ENCODE measurements at regions not wholly inside any gene's neighbourhood (a gene's known extent, or its start where the extent isn't known, plus 50 kb on each side); places are given as distances from the start of the nearest gene placed in this dataset.

- peak in 27 of 35 experiments; percentile 5 to 77 (median 25) for DNase-seq
- peaks cover 17% of the 10 kb centered on the region for H3K36me3 Mint-ChIP-seq
- Histone ChIP-seq H3K4me1 (ENCODE audit: control insufficient read depth in 1 of 2, extremely low read depth in 1 of 2, insufficient read depth in 2 of 2, low read length in 2 of 2) (peaks cover 45 to 73% of the 10 kb centered on the region in 2 experiments), H3K4me3 (ENCODE audit: control insufficient read depth in 1 of 2, extremely low read depth in 1 of 2, low read length in 1 of 2) (peak overlapping the region in 1 of 2 donors; percentile 16), H3K9me3 (no peaks in the 10 kb centered on the region), H3K36me3 (ENCODE audit: control insufficient read depth in 2 of 2, extremely low read depth in 1 of 2, insufficient read depth in 1 of 2, low read length in 1 of 2) (peaks cover 0 to 3% of the 10 kb centered on the region in 2 donors), H3K27ac (ENCODE audit: low read length) (peak overlapping the region; percentile 78), H3K27me3 (replicated peaks in 1 of 2; ENCODE audit: control insufficient read depth in 2 of 2, extremely low read depth in 1 of 2, insufficient read depth in 2 of 2, low read length in 1 of 2) (no peaks in the 10 kb centered on the region)
- peak overlapping the region; percentile 98 to 99 for H3K27ac Mint-ChIP-seq
- ChIA-PET CTCF (interaction anchor here in 1 of 2 donors (0.9 to 1.2 kb wide), 2 partner anchors 36 to 188 kb away, joined by 3 to 5 read pairs; partner anchors contain the start of gene NEMF), POLR2A (interaction anchor here in 1 of 2 donors (0.6 kb wide), 1 partner anchor 81 kb away, joined by 4 read pairs; no protein-coding TSS in a partner anchor)
- peak; percentile 74 to 82 (median 80) for ATAC-seq (replicated peaks in 1 of 4)
- H3K4me1 Mint-ChIP-seq = peaks cover 55 to 73% (median 68%) of the 10 kb centered on the region in 3 donors
- WGBS (ENCODE audit: insufficient coverage) = 0% methylated on average over 1 of the region's 4 CpGs
- no peaks in the 10 kb centered on the region for H3K27me3 Mint-ChIP-seq
- peak overlapping the region; percentile 64 to 71 (median 69) for H3K4me3 Mint-ChIP-seq
- no peaks in the 10 kb centered on the region for H3K9me3 Mint-ChIP-seq
These were observed 76.0 kb downstream of the VCPKMT start for GRCh38 chr14:50040401-50040775.

GRCh38 chr14:50040895-50041465, 75.4 kb downstream of the VCPKMT start:
- DNase-seq = no peak
- no peaks in the 10 kb centered on the region for H3K27me3 Mint-ChIP-seq
- ATAC-seq (replicated peaks in 1 of 4) = no peak
- peaks cover 0 to 3% of the 10 kb centered on the region in 2 donors for H3K36me3 ChIP-seq (ENCODE audit: control insufficient read depth in 2 of 2, extremely low read depth in 1 of 2, insufficient read depth in 1 of 2, low read length in 1 of 2)
- H3K4me1 Mint-ChIP-seq = peaks cover 61 to 79% (median 74%) of the 10 kb centered on the region in 3 donors
- H3K4me3 Mint-ChIP-seq = peak overlapping the region; percentile 64 to 71 (median 69)
- H3K27ac ChIP-seq (ENCODE audit: low read length) = peak overlapping the region; percentile 78
- H3K4me3 ChIP-seq (ENCODE audit: control insufficient read depth in 1 of 2, extremely low read depth in 1 of 2, low read length in 1 of 2) = no peak overlapping the region
- peaks cover 50 to 79% of the 10 kb centered on the region in 2 experiments for H3K4me1 ChIP-seq (ENCODE audit: control insufficient read depth in 1 of 2, extremely low read depth in 1 of 2, insufficient read depth in 2 of 2, low read length in 2 of 2)
- no peaks in the 10 kb centered on the region for H3K27me3 ChIP-seq (replicated peaks in 1 of 2; ENCODE audit: control insufficient read depth in 2 of 2, extremely low read depth in 1 of 2, insufficient read depth in 2 of 2, low read length in 1 of 2)
- peaks cover 22% of the 10 kb centered on the region for H3K36me3 Mint-ChIP-seq
- H3K9me3 Mint-ChIP-seq = no peaks in the 10 kb centered on the region
- CTCF ChIA-PET = interaction anchor here (0.5 to 1.2 kb wide), 3 partner anchors 14 to 189 kb away, joined by 3 to 5 read pairs (median 3); partner anchors contain the start of gene NEMF (in 1 of the 2)
- peak overlapping the region; percentile 98 to 99 for H3K27ac Mint-ChIP-seq
- WGBS (ENCODE audit: insufficient coverage) = 77% methylated on average over 3 of the region's 7 CpGs
- POLR2A ChIA-PET = interaction anchor here in 1 of 2 donors (0.6 kb wide), 1 partner anchor 81 kb away, joined by 4 read pairs; no protein-coding TSS in a partner anchor
- H3K9me3 ChIP-seq = no peaks in the 10 kb centered on the region

- DNase-seq = no peak
- CTCF ChIA-PET = no interaction called here
- WGBS (ENCODE audit: insufficient coverage) = no CpG with 5 or more reads among the region's 3 CpGs
- Histone ChIP-seq H3K9me3 (no peaks in the 10 kb centered on the region), H3K36me3 (ENCODE audit: control insufficient read depth in 2 of 2, extremely low read depth in 1 of 2, insufficient read depth in 1 of 2, low read length in 1 of 2) (peaks cover 0 to 3% of the 10 kb centered on the region in 2 donors), H3K4me1 (ENCODE audit: control insufficient read depth in 1 of 2, extremely low read depth in 1 of 2, insufficient read depth in 2 of 2, low read length in 2 of 2) (peaks cover 53 to 89% of the 10 kb centered on the region in 2 experiments), H3K27ac (ENCODE audit: low read length) (no peak overlapping the region), H3K27me3 (replicated peaks in 1 of 2; ENCODE audit: control insufficient read depth in 2 of 2, extremely low read depth in 1 of 2, insufficient read depth in 2 of 2, low read length in 1 of 2) (no peaks in the 10 kb centered on the region), H3K4me3 (ENCODE audit: control insufficient read depth in 1 of 2, extremely low read depth in 1 of 2, low read length in 1 of 2) (no peak overlapping the region)
- peaks cover 23% of the 10 kb centered on the region for H3K36me3 Mint-ChIP-seq
- POLR2A ChIA-PET = no interaction called here
- H3K4me1 Mint-ChIP-seq = peaks cover 71 to 87% (median 81%) of the 10 kb centered on the region in 3 donors
- H3K27ac Mint-ChIP-seq = peak overlapping the region; percentile 65 to 72
- no peak for ATAC-seq (replicated peaks in 1 of 4)
- H3K9me3 Mint-ChIP-seq = no peaks in the 10 kb centered on the region
- no peaks in the 10 kb centered on the region for H3K27me3 Mint-ChIP-seq
- peak overlapping the region in 1 of 3 donors; percentile 15 for H3K4me3 Mint-ChIP-seq
These were observed 74.4 kb downstream of the VCPKMT start for GRCh38 chr14:50041980-50042379.

- Histone ChIP-seq H3K4me1 (ENCODE audit: control insufficient read depth in 1 of 2, extremely low read depth in 1 of 2, insufficient read depth in 2 of 2, low read length in 2 of 2) (peaks cover 53 to 82% of the 10 kb centered on the region in 2 experiments), H3K27me3 (replicated peaks in 1 of 2; ENCODE audit: control insufficient read depth in 2 of 2, extremely low read depth in 1 of 2, insufficient read depth in 2 of 2, low read length in 1 of 2) (no peaks in the 10 kb centered on the region), H3K36me3 (ENCODE audit: control insufficient read depth in 2 of 2, extremely low read depth in 1 of 2, insufficient read depth in 1 of 2, low read length in 1 of 2) (no peaks in the 10 kb centered on the region), H3K27ac (ENCODE audit: low read length) (peak overlapping the region; percentile 87), H3K9me3 (no peaks in the 10 kb centered on the region), H3K4me3 (ENCODE audit: control insufficient read depth in 1 of 2, extremely low read depth in 1 of 2, low read length in 1 of 2) (peak overlapping the region in 1 of 2 donors; percentile 25)
- ChIA-PET POLR2A (interaction anchor here in 1 of 2 donors (0.9 kb wide), 2 partner anchors 18 to 72 kb away, joined by 3 to 4 read pairs; partner anchors contain the start of gene VCPKMT), CTCF (interaction anchor here (0.6 to 1.7 kb wide), 3 partner anchors 18 to 408 kb away, joined by 3 to 8 read pairs (median 6); no protein-coding TSS in a partner anchor)
- Mint-ChIP-seq H3K4me3 (peak overlapping the region in 2 of 3 donors; percentile 42 to 69), H3K9me3 (no peaks in the 10 kb centered on the region), H3K27ac (peak overlapping the region; percentile 90 to 98), H3K4me1 (peaks cover 72 to 83% (median 72%) of the 10 kb centered on the region in 3 donors), H3K27me3 (no peaks in the 10 kb centered on the region), H3K36me3 (peaks cover 22% of the 10 kb centered on the region)
- DNase-seq = peak in 4 of 35 experiments; percentile 16 to 56 (median 18)
- peak; percentile 25 to 70 (median 35) for ATAC-seq (replicated peaks in 1 of 4)
- WGBS (ENCODE audit: insufficient coverage) = no CpG with 5 or more reads among the region's 4 CpGs
These were observed 72.2 kb downstream of the VCPKMT start for GRCh38 chr14:50044042-50044651.

GRCh38 chr14:50045039-50045711, 71.2 kb downstream of the VCPKMT start:
- Mint-ChIP-seq H3K36me3 (peaks cover 29% of the 10 kb centered on the region), H3K27ac (peak overlapping the region; percentile 90 to 96), H3K4me3 (peak overlapping the region; percentile 13 to 69 (median 37)), H3K4me1 (peaks cover 62 to 78% (median 73%) of the 10 kb centered on the region in 3 donors), H3K27me3 (no peaks in the 10 kb centered on the region), H3K9me3 (no peaks in the 10 kb centered on the region)
- ChIA-PET POLR2A (interaction anchor here in 1 of 2 donors (0.6 to 0.9 kb wide), 5 partner anchors 17 to 301 kb away, joined by 3 to 8 read pairs (median 3); partner anchors contain the start of gene VCPKMT), CTCF (interaction anchor here (0.6 to 1.7 kb wide), 5 partner anchors 17 to 183 kb away, joined by 3 to 8 read pairs (median 3); no protein-coding TSS in a partner anchor)
- Histone ChIP-seq H3K27ac (ENCODE audit: low read length) (peak overlapping the region; percentile 87), H3K9me3 (no peaks in the 10 kb centered on the region), H3K36me3 (ENCODE audit: control insufficient read depth in 2 of 2, extremely low read depth in 1 of 2, insufficient read depth in 1 of 2, low read length in 1 of 2) (no peaks in the 10 kb centered on the region), H3K27me3 (replicated peaks in 1 of 2; ENCODE audit: control insufficient read depth in 2 of 2, extremely low read depth in 1 of 2, insufficient read depth in 2 of 2, low read length in 1 of 2) (no peaks in the 10 kb centered on the region), H3K4me3 (ENCODE audit: control insufficient read depth in 1 of 2, extremely low read depth in 1 of 2, low read length in 1 of 2) (no peak overlapping the region), H3K4me1 (ENCODE audit: control insufficient read depth in 1 of 2, extremely low read depth in 1 of 2, insufficient read depth in 2 of 2, low read length in 2 of 2) (peaks cover 49 to 71% of the 10 kb centered on the region in 2 experiments)
- 0% methylated on average over 8 of the region's 8 CpGs for WGBS (ENCODE audit: insufficient coverage)
- DNase-seq = peak; percentile 45 to 83 (median 68)
- peak; percentile 77 to 85 (median 82) for ATAC-seq (replicated peaks in 1 of 4)

GRCh38 chr14:50045837-50046236, 70.5 kb downstream of the VCPKMT start:
- H3K4me3 Mint-ChIP-seq = peak overlapping the region in 2 of 3 donors; percentile 37 to 69
- Histone ChIP-seq H3K9me3 (no peaks in the 10 kb centered on the region), H3K27ac (ENCODE audit: low read length) (peak overlapping the region; percentile 87), H3K36me3 (ENCODE audit: control insufficient read depth in 2 of 2, extremely low read depth in 1 of 2, insufficient read depth in 1 of 2, low read length in 1 of 2) (no peaks in the 10 kb centered on the region), H3K4me3 (ENCODE audit: control insufficient read depth in 1 of 2, extremely low read depth in 1 of 2, low read length in 1 of 2) (no peak overlapping the region), H3K4me1 (ENCODE audit: control insufficient read depth in 1 of 2, extremely low read depth in 1 of 2, insufficient read depth in 2 of 2, low read length in 2 of 2) (peaks cover 43 to 65% of the 10 kb centered on the region in 2 experiments), H3K27me3 (replicated peaks in 1 of 2; ENCODE audit: control insufficient read depth in 2 of 2, extremely low read depth in 1 of 2, insufficient read depth in 2 of 2, low read length in 1 of 2) (no peaks in the 10 kb centered on the region)
- peaks cover 36% of the 10 kb centered on the region for H3K36me3 Mint-ChIP-seq
- H3K9me3 Mint-ChIP-seq = no peaks in the 10 kb centered on the region
- ATAC-seq (replicated peaks in 1 of 4) = no peak
- ChIA-PET CTCF (interaction anchor here (0.6 to 1.7 kb wide), 2 partner anchors 16 to 106 kb away, joined by 3 to 8 read pairs; no protein-coding TSS in a partner anchor), POLR2A (no interaction called here)
- 83% methylated on average over 1 of the region's 2 CpGs for WGBS (ENCODE audit: insufficient coverage)
- H3K27me3 Mint-ChIP-seq = no peaks in the 10 kb centered on the region
- no peak for DNase-seq
- H3K27ac Mint-ChIP-seq = peak overlapping the region; percentile 90 to 96
- peaks cover 55 to 72% (median 68%) of the 10 kb centered on the region in 3 donors for H3K4me1 Mint-ChIP-seq
